ENCODE measurements at regions not wholly inside any gene's neighbourhood (a gene's known extent, or its start where the extent isn't known, plus 50 kb on each side); places are given as distances from the start of the nearest gene placed in this dataset.

- in situ Hi-C loops (cut with HindIII; ENCODE audit: low sequenced_read_pairs), result no loop called here
Observed at GRCh38 chr17:72486806-72487205, 366.0 kb downstream of the SOX9 start.

GRCh38 chr17:72487731-72488494 is 367.1 kb downstream of the SOX9 start:
- in situ Hi-C loops (cut with HindIII; ENCODE audit: low sequenced_read_pairs), result no loop called here

DNA sequence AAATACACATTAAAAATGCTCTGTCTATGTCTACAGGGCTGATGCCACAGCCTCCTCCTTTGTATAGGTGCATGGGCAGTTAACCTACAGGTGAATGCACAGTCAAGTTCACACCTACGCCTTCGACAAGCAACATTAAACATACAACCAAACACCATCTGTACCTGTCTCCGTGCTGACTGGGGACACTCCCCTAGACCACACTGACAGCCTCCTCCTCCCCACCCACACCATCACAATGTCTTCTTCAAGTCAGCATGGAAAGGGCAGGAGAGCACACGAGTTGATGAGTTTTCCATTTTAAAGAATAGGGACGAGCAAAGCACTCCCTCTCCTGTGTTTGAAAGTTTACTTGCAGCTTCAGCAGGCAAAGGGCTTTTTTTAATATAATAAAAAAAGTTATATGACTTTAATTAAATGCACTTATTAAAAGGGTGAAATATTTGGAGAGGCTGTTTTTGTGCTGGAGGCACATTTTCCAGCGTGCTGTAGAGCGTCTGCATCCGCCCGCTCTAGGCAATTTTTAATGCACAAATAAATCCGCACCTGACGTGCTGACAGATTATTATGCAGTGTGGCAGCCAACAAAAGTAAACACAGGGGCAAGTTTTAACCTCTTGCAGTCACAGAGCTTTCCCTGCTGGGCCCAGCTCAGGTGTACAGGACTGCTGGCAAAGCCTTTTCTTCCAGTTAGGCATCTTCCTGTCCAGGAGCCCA is 367.9 kb downstream of the SOX9 start:
- in situ Hi-C loops (cut with HindIII; ENCODE audit: low sequenced_read_pairs), result no loop called here

GRCh38 chr17:72489272-72489641 is 368.4 kb downstream of the SOX9 start:
- in situ Hi-C loops (cut with HindIII; ENCODE audit: low sequenced_read_pairs), result no loop called here

DNA sequence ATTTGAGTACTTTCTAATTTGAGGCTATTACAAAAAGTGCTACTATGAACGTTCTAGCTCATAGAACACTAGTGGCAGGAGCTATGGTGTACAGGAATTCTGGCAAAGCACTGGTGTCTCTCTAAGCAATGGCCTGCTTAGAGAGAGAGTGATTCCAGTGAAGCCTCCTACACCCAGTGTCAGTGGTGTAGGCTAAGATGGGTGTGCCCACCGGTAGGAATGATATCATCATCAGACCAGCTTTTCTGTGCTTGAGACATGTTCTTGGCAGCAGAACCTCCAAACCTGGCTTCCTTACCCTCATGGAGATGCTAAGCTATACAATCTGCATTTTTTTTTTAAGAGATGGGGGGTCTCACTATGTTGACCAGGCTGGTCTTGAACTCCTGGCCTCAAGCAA is 370.3 kb downstream of the SOX9 start:
- in situ Hi-C loops (cut with HindIII; ENCODE audit: low sequenced_read_pairs), result no loop called here

GRCh38 chr17:72492494-72492893 is 371.7 kb downstream of the SOX9 start:
- in situ Hi-C loops (cut with HindIII; ENCODE audit: low sequenced_read_pairs), result no loop called here

DNA sequence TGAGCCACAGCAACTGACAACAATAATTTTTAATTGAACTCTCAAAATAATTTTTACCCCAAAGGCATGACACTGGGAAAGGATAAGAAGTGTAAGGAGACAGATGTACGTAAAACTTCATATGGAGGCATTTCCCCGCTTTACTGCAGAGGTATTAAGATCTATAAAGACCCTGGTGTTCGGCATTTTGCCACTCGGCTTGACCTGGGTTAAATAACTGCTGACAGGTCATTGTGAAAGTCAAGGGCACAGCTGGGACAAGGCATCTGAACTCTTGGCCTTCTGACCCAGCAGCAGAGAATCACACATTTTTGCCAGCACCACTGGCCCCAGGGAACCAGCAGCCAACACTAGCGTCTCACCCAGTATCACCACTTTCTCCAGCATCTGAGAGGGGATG is 372.1 kb downstream of the SOX9 start:
- in situ Hi-C loops (cut with HindIII; ENCODE audit: low sequenced_read_pairs), result no loop called here

DNA sequence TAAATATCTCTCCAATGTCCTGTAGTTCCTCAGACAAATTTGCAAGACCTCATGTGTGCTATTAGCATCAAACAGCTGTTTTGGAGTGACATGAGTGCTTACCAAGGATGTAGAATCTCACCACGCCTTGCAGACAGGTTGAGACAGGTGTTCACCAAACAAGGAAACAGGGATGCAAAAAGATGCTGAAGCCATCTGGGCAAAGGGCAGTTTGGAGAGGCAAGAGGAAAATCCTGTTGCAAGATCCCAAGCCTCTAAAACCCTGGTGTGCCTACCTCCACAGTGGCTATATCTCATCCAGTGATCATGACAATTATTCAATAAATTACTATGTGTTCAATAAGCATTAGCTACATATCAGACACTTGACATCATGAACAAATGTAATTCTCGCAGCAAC is 373.7 kb downstream of the SOX9 start:
- in situ Hi-C loops (cut with HindIII; ENCODE audit: low sequenced_read_pairs), result no loop called here

GRCh38 chr17:72496461-72496860 is 375.6 kb downstream of the SOX9 start:
- in situ Hi-C loops (cut with HindIII; ENCODE audit: low sequenced_read_pairs), result no loop called here

GRCh38 chr17:72497915-72498314 is 377.1 kb downstream of the SOX9 start:
- in situ Hi-C loops (cut with HindIII; ENCODE audit: low sequenced_read_pairs), result no loop called here

- in situ Hi-C loops (cut with HindIII; ENCODE audit: low sequenced_read_pairs), result no loop called here
Observed at GRCh38 chr17:72498364-72499210, 377.8 kb downstream of the SOX9 start.

DNA sequence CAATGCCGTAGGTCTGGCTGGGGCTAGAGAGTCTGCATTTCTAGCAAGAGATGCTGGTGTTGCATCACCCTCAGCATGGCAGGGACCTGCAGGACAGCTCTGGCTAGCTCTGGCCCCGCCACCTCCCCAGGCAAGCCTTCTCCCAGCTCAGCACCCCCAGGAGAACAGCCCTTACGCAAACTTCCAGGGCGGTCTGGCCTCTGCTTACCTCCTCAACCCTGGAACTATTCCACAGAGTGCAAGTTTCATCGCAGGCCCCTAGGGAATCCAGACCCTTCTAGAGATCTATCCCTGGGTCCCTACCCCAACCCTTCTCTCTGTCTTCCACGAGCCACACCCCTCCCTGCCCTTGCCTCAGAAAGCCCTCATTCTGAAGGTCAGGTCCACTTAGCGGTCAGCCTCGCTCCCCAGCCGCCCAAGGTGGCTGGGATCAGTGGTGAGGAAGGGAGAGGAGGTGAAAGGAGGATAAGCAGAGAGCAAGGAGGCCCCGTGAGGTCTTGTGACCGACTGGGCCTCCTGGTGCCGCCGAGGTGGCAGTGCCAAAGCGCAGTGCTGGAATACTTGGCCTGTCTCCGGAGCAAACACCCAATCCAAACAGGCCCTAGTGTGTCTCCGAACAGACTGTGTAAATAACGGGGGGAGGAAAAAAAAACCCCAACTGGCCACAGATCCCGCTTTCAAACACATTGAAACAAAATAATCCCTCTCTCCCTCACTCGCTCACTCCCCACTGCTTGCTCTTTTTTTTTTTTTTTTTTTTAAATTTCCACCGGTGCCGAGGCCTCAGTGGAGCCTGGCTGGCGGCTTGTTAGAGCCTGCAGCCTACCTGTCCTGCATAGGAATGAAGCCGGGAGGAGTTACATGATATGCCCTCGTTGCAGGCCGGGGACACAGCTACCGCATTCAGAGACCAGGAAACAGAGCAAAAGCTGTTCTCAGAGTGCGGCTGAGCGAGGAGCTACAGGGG is 380.9 kb downstream of the SOX9 start:
- in situ Hi-C loops (cut with HindIII; ENCODE audit: low sequenced_read_pairs), result no loop called here

- in situ Hi-C loops (cut with HindIII; ENCODE audit: low sequenced_read_pairs), result no loop called here
Observed at GRCh38 chr17:72502371-72503341, 381.8 kb downstream of the SOX9 start.

DNA sequence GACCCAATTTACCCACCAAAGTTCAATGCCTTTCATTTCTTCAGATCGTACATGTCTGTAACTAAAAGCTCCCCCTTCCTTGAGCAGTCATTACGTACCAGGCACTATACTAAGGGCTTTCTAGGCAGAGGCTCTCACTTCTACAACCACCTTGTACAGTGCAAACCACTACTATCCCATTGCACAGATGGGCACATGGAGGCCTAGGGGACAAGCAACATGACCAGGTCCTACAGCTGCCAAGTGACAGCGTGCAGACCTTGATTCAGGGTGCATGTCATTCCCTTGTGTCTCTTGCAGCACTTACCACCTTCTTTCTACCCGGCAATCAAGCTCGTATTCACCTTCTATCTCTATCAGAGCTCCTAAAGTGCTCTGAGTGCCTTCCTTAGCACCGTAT is 382.7 kb downstream of the SOX9 start:
- in situ Hi-C loops (cut with HindIII; ENCODE audit: low sequenced_read_pairs), result no loop called here

DNA sequence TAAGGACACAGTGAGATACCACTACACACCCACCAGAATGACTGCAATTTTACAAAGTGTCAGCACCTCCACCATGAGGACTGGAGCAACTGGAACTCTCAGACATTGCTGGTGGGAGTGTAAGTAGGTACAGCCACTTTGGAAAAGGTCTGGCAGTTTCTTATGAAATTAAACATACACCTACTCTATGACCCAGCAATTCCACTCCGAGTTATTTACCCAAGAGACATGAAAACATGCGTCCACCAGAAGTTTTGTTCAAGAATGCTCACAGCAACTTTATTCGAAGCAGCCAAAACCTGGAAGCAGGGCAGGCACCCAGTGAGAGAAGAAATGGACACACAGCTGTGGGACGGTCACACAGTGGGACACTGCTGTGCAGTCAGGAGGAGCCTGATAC is 384.0 kb downstream of the SOX9 start:
- in situ Hi-C loops (cut with HindIII; ENCODE audit: low sequenced_read_pairs), result no loop called here

GRCh38 chr17:72506773-72507172 is 386.0 kb downstream of the SOX9 start:
- in situ Hi-C loops (cut with HindIII; ENCODE audit: low sequenced_read_pairs), result no loop called here

GRCh38 chr17:72507370-72507769 is 386.6 kb downstream of the SOX9 start:
- in situ Hi-C loops (cut with HindIII; ENCODE audit: low sequenced_read_pairs), result no loop called here

DNA sequence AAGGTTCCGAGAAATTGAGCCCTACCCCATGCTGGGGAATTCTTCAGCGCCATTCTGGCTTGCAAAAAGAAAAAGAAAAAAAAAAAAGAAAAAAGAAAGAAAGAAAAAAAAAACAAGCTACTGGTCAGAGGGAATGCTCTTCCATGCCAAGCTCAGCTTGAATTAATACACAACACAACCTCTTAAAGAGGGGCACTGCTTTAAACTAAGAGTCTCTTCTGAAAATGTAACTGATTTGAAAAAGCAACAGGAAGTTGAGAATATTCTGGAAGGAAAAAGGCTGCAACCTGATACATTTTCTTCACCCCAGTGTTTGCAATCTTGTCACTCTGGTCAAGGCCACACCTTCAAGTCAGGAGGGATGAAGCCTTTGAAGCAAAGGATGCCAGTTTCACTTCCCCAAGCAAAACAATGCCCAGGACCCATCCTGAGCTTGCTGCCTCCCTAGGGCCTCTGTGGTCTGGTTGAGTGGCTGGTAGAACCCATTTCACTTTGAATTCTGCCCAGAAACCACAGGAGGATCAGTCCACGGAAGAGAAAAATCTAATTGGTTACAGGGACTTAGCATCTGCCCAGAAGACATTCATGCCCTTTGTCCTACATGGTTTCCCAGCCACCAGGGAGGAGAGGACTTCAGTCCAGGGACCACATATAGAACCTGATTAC is 389.7 kb downstream of the SOX9 start:
- in situ Hi-C loops (cut with HindIII; ENCODE audit: low sequenced_read_pairs), result no loop called here

- in situ Hi-C loops (cut with HindIII; ENCODE audit: low sequenced_read_pairs), result no loop called here
Observed at GRCh38 chr17:72511242-72511641, 390.4 kb downstream of the SOX9 start.

Measured in endothelial cell of hepatic sinusoid (primary cell).